ENCODE measurements at regions not wholly inside any gene's neighbourhood (a gene's known extent, or its start where the extent isn't known, plus 50 kb on each side); places are given as distances from the start of the nearest gene placed in this dataset.
A peak's percentile ranks its signal among the peaks of the same experiment; 100 is the strongest.
"Not testable (repeated sequence)": the region's sequence is repeated elsewhere in the genome, so short reads cannot be mapped to it uniquely, and the experiment has no call there.

- ATAC-seq; DNase-seq (ENCODE audit: low spot score): not testable (repeated sequence)
These were observed 192.0 kb upstream of the ETV3 start for GRCh38 chr1:157330177-157330576.

GRCh38 chr1:157328120-157328519, 189.9 kb upstream of the ETV3 start:
- not testable (repeated sequence) for DNase-seq (ENCODE audit: low spot score); ATAC-seq

GRCh38 chr1:157326173-157326859, 188.1 kb upstream of the ETV3 start:
- no peak for DNase-seq (ENCODE audit: low spot score)

GRCh38 chr1:157325220-157325619, 187.0 kb upstream of the ETV3 start:
- DNase-seq (ENCODE audit: low spot score) (no peak), ATAC-seq (no peak)

More at GRCh38 chr1:157326173-157326859, 188.1 kb upstream of the ETV3 start:
- ATAC-seq: no peak

GRCh38 chr1:157321972-157322371, 183.8 kb upstream of the ETV3 start:
- not testable (repeated sequence) for DNase-seq (ENCODE audit: low spot score); ATAC-seq

- ATAC-seq (no peak), DNase-seq (ENCODE audit: low spot score) (no peak)
These were observed 181.4 kb upstream of the ETV3 start for GRCh38 chr1:157319567-157319966.

- not testable (repeated sequence) for DNase-seq (ENCODE audit: low spot score); ATAC-seq
These were observed 179.0 kb upstream of the ETV3 start for GRCh38 chr1:157317229-157317628.

- DNase-seq (ENCODE audit: low spot score): no peak
- no peak for ATAC-seq
These were observed 177.3 kb upstream of the ETV3 start for GRCh38 chr1:157315544-157315943.

GRCh38 chr1:157314408-157314807, 176.2 kb upstream of the ETV3 start:
- no peak for DNase-seq (ENCODE audit: low spot score)
- no peak for ATAC-seq

GRCh38 chr1:157313240-157313807, 175.1 kb upstream of the ETV3 start:
- peak; percentile 89 for DNase-seq (ENCODE audit: low spot score)
- peak; percentile 92 for ATAC-seq

- DNase-seq (ENCODE audit: low spot score): no peak
- ATAC-seq: peak; percentile 30
These were observed 174.1 kb upstream of the ETV3 start for GRCh38 chr1:157312082-157312812.

- ATAC-seq (no peak), DNase-seq (ENCODE audit: low spot score) (no peak)
These were observed 173.5 kb upstream of the ETV3 start for GRCh38 chr1:157311730-157312081.

GRCh38 chr1:157310805-157311729, 172.9 kb upstream of the ETV3 start:
- not testable (repeated sequence) for DNase-seq (ENCODE audit: low spot score)
- peak; percentile 33 for ATAC-seq

GRCh38 chr1:157310401-157310800, 172.2 kb upstream of the ETV3 start:
- DNase-seq (ENCODE audit: low spot score): no peak

GRCh38 chr1:157307491-157307890, 169.3 kb upstream of the ETV3 start:
- ATAC-seq: no peak
- no peak for DNase-seq (ENCODE audit: low spot score)

More at GRCh38 chr1:157310401-157310800, 172.2 kb upstream of the ETV3 start:
- ATAC-seq: no peak

GRCh38 chr1:157306896-157307295, 168.7 kb upstream of the ETV3 start:
- ATAC-seq: no peak

GRCh38 chr1:157304271-157304670, 166.1 kb upstream of the ETV3 start:
- no peak for DNase-seq (ENCODE audit: low spot score)
- ATAC-seq: no peak

More at GRCh38 chr1:157306896-157307295, 168.7 kb upstream of the ETV3 start:
- DNase-seq (ENCODE audit: low spot score): no peak

GRCh38 chr1:157302724-157303123, 164.5 kb upstream of the ETV3 start:
- DNase-seq (ENCODE audit: low spot score) (no peak), ATAC-seq (no peak)

GRCh38 chr1:157302199-157302497, 164.0 kb upstream of the ETV3 start:
- DNase-seq (ENCODE audit: low spot score): no peak
- no peak for ATAC-seq

- no peak for ATAC-seq
- DNase-seq (ENCODE audit: low spot score): no peak
These were observed 163.4 kb upstream of the ETV3 start for GRCh38 chr1:157301477-157302198.
